ENCODE measurements at regions not wholly inside any gene's neighbourhood (a gene's known extent, or its start where the extent isn't known, plus 50 kb on each side); places are given as distances from the start of the nearest gene placed in this dataset.

DNA sequence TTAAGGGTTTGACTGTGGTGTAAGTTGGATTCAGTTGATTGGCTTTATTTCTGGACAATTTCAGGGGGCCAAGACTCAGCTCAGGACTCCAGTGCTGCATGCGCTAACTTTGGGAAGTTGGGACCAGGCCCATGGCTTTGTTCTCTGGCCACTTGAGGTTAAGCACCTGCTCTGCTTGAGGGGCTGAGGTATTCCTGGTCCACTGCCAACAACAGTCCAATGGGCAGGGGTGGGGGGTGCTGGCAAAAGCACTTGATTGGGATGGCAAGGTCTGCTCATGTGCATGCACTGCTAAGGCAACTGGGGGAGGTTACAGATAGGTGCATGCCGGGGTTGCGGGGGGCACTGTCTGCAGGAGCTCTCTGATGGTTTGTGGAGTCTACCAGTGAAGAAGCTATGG lies 52.6 kb upstream of the ASB17 start:
- no peak for DNase-seq

DNA sequence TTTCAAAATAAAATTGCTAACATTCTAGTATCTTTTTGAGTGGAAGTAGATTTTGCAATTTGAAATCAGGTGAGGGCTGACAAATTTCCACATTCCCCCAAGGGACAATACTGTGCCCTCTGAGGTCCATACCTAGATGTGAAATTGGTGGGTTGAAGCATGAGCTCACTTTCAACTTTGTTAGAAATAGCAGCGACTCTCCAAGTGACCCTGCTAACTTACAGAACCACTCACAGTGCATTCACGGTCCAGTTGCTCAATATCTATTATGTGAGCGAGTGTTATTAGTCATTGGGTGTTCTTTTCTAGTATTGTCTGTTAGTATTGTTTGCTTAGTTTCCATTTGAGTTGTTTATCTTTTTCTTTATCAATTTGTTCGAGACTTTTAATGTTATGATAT lies 53.6 kb upstream of the ASB17 start:
- DNase-seq = no peak

DNA sequence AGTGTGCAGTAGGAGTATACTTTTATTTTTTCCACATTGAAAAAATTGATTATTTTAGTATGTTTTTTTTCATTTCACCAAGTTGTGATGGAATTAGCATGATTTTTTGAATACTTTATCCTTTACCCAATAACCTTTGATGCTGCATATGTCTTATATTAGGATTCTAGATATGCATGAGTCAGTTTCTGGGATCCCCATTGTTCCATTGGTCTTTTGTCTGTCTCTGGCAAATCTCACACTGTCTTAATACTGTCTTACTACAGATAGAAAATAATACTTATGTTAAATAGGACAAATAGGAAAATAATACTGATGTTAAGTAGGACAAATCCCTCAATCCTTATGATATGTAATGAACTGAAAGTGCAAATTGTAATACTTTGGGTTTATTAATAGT lies 54.3 kb upstream of the ASB17 start:
- DNase-seq = no peak

DNA sequence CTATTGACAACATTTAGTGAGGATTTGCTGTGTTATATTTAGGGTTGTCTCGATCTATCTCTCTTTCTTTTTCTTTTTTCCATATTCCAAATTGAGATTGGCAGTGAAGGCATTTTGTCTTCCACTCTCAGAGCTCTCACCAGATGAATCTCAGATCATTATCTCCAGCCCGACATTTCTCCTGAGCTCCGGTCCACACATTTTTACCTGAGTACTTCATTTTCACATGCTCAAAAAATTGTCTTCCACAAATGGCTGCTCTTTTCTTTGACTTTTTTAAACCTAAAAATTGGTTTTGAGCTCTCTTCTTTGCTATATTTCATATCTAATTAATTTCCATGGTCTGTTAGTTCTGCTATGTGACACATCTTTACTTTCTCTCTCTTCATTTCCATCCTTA lies 56.9 kb upstream of the ASB17 start:
- no peak for DNase-seq

DNA sequence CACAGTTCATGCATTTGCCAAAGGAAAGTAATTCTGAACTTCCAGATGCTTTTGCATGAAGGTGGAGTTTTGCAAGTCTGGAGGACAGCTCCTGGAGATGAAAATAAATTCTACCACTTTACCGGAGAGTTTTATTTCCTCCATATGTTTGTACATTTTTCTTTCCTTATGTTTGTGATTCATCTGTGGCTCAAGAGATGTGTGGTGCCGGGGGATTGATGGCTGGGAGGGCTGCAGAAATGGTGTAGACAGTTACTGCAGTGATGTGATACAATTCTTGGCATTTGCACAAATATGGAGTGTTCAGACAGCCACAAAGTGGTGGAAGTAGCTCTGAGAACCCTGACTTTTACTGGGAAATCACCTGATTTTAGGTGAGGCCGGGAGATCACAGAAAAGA lies 58.5 kb upstream of the ASB17 start:
- DNase-seq = no peak

DNA sequence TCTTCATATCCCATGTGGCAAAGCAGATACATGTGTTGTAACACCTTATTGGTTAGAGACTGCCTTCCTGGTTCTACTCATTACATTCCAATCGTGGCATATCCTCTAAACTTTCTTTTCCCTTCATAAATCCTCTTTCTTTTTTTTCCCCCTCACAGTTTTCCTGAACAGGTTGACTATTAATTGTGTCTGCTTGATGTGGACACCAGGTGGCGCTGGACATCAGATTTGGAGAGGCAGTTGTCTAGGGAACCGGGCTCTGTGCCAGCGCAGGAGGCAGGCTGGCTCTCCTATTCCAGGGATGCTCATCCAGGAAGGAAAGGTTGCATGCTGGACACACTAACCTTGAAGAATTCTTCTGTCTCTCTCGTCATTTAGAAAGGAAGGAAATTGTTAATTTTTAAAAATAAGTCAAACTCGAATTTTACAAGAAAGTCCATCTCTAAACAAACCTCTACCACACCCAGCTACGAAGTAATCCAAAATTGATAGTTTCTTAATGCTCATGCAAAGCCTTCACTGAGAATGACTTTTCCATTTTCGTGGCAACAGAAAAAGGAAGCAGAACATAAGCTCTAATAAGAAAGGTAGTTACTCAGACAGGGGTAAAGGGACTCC lies 59.4 kb upstream of the ASB17 start:
- DNase-seq = peak; percentile 4

DNA sequence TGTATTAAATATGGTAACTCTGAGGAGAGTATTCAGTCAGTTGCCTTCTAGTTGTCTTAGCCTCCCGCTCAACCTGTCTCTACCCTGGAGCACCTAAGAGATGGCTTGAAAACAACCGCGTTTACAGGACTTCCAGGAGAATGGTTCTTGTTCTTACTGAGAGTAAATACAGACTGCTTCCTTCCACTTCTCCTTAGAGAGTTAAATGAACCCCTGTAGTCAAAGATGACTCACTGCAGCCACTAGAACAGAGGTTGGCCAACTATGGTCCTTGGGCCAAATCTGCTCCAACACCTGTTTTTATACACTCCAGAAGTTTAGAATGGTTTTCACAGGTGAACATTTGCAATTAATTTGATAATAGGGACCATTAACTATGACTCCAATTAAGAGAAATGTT lies 60.1 kb upstream of the ASB17 start:
- DNase-seq = no peak

DNA sequence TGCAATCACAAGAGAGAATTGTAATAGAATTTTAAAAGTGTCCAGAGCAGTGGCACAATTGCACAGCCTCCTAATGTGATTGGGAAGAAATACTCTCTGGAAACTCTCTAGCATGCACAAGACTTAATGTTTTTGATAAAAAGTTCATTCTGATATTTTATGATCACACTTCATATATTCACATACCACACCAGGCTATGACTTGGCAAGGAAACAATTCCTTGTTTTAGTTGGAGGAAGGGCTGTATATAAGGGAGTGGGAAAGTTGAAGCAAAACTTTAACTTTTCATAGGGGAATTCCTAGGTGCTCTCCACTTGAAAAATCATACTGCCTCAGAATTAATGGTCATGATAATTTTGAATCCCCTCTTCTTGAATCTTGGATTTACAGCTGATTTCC lies 61.5 kb upstream of the ASB17 start:
- no peak for DNase-seq

DNA sequence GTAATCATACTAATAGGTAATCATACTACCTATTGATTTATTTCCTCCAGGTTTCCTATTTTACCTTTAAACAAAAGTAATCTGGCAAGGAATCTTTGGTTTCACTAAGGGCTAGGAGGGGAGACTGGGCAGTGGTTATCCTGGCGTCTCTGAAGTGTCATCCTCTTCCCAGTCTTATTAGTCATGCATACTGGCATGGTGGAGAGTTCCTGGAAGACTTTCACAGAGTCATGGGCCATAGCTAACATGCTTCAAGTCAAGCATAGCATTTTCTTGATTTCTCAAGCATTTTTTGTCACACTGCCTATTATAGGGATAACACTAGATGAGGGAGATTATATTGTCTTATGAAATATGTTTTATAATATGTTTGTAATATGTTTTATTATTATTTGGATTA lies 64.0 kb upstream of the ASB17 start:
- DNase-seq = no peak

DNA sequence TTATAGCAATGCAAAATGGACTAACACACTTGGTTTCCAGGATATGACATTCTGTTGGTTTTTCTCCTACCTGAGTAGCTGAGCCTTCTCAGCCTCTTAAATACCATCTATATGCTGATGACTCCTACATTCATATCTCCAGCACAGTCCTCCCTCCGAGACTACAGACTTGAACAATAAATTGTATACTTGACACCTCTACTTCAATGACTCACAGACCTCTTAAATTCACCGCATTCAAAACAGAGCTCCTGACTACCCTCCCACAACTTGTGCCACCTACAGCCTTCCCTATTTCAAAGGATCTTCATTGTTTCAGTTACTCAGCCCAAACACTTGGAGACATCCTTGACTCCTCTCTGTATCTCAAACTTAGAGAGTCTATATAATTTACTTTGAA lies 66.8 kb upstream of the ASB17 start:
- no peak for DNase-seq

DNA sequence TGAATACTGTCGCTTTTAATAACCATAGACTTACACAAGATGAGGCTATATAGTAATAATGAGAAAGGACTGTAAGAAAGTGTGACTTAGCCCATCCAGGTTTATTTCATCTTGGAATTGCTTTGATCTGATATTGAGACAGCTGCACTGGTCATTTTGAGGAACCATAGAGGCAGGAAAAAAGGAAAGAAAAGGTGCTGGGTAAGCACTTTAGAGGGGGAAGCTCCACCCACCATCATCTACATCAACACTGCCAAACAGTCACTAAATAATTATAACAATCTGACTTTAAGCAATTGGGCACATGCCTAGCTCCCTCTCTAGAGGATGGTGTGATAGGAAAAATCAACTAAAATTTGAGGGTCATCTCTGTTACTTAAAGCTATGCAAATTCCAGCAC lies 70.6 kb upstream of the ST6GALNAC3 start:
- DNase-seq = no peak

DNA sequence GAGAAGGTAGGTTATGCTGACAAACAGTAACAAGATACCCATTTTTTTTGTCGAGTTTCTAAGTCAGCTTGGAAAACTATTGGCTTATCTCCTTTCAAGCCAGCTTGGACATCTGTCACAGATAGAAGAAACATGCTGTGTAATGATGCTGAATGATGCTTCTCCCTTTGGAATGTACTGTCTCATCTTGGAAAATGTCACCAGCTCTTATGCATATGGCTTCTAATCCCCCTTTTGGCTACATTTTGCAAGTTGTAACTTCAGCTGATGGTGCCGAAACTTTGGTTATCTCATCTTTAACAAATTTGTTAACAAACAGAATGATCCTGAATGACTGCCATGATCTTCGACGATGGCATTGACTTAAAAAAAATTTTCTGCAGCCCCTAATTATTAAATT lies 68.8 kb upstream of the ST6GALNAC3 start:
- no peak for DNase-seq

DNA sequence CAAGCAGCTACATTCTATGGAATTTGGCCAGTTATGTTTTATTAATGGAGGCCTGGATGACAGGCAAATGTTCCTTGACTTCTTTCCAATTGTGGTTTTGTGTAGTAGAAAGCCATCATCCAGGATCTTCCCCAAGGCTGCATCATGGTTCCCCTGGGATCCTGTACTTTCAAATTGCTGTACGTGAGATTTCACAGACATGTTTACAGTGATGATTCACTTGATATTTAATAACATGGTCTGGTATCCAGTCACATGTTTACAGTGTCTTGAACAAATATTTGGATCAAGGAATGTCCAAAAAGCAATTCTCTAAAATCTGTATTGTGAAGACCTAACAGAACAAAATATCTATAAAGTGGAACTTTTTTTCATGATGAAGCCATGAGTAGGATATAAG lies 68.3 kb upstream of the ST6GALNAC3 start:
- no peak for DNase-seq

DNA sequence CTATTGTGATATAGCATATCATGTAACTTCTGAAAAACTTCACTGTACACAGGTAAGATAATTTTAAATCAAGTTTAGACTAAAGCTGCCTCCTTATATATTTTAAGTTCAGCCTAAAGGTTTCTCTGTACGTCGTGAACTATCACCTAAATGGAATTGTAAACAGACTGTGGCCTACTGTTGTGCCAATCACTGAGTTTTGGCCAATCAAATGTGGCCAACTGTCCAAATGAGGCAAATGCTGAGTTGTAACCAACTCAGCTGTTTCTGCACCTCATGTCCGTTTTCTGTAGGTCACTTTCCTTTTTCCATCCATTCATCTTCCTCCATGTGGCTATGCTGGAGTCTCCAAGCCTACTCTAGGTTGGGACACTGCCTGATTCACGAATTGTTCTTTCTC lies 63.7 kb upstream of the ST6GALNAC3 start:
- DNase-seq = no peak

DNA sequence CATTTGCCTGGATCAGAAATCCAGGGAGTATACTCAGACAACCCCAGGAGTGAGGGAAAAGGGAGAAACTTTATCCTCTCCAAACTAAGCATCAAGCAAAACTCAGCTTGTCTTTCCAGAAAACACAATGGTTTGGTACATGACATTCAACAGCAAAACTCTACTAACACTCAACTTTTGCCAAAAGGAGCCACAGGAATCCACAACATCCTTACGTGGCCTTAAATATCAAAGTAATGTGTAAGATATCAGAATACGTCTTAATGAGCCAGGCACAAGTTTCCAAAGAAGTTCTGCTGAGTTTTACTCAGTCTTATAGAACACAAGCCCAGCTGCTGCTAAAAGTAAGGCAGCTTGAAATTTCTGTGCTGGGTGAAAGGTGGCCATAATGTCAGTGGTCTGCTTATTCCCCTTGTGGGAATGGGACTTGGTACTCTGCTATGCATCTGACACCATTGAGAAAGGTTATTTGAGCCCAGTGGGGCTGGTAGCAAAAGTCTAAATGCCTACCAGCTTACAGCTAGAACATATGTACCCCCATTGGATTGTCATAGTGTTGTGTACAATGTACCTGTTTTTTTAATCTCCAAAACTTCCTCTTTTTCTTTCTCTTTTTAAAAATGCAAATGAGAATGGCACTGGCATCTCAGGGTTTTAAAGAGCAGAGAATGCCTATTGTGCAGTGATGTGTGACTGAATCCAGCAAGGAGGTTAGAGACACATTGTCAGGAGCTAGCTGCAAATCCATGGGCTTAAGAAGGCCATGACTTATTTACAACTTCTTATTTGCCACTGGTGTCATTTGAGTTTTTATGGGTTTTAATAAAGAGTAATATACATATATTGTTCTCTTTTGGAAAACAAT lies 62.0 kb upstream of the ST6GALNAC3 start:
- DNase-seq = no peak

DNA sequence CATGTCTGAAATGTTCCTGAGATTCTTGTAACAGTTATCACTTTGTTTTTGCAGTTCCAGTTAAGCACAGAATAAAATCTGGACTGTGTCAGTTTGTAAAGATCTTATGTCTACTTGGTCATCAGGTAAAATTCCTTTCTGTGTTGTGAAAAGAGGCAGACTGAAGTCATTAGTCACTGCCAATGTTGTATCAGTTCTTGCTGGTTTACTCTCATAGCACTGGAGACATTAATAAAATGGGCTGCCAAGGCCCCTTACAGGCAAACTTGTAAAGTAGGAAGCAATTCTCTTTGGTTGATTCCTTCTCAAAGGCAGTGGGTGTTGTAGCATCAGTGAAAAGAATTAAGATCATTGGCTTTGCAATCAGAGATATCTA lies 61.4 kb upstream of the ST6GALNAC3 start:
- no peak for DNase-seq

DNA sequence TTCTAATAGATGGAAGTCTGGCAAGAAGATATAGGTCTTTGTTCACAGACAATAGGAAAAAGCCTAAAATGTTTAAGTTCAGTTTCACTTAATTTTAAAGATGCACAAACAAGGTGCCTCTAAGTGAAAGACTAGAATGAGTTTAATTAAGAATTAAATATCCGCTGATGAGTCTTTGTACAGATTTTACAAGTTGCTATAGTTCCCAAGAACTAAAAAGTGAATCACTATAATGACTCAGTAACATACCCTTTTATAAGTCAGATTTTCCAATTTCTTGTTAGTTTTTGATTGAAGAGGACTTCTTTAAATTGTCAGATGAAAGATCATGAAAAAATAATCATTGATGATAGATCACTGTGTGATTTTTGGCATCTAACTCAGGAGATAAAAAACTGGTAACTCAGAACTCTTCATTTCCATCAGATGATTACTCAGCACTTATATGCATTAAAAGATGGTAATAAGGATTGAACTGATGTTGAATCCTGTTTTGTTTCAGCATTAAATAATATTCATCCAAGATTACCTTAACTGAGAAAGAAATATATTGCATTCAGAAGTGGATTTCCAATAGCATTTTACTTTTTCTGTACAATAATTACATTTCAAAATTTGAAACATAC lies 59.0 kb upstream of the ST6GALNAC3 start:
- no peak for DNase-seq

DNA sequence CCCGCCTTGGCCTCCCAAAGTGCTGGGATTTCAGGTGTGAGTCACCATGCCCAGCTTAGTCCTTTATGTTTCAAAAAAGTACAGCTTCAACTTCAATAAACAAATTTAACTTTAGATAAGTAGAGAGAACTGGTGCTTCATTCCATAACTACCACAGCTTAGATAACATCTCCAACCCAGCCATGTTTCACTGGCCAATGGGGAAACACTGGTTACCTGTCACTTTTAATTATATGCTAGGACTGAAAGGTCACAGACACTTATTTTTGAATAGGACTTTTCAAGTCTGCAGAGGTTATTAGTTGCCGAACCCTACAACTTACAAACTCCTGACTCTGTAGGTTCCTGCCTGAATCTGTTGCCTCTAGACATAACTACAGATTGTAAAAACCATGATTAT lies 56.5 kb upstream of the ST6GALNAC3 start:
- no peak for DNase-seq

DNA sequence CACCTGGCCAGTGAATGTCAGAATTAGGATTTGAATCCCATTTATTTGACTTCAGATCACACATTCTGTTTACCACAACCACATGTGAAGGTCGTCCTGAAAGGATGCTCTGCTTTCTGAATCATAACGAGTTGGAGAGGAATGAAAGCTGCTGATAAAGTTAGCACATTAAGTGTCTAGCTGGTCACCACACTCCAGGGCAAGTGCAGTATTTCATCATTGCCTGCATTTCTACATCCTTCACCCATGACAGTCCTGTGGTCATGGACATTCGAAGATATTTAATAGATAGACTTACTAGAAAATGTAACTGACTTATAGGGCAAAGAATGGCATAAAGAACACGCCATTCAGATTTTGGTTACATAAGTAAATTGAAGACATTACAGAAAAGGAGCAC lies 52.7 kb upstream of the ST6GALNAC3 start:
- DNase-seq = no peak

DNA sequence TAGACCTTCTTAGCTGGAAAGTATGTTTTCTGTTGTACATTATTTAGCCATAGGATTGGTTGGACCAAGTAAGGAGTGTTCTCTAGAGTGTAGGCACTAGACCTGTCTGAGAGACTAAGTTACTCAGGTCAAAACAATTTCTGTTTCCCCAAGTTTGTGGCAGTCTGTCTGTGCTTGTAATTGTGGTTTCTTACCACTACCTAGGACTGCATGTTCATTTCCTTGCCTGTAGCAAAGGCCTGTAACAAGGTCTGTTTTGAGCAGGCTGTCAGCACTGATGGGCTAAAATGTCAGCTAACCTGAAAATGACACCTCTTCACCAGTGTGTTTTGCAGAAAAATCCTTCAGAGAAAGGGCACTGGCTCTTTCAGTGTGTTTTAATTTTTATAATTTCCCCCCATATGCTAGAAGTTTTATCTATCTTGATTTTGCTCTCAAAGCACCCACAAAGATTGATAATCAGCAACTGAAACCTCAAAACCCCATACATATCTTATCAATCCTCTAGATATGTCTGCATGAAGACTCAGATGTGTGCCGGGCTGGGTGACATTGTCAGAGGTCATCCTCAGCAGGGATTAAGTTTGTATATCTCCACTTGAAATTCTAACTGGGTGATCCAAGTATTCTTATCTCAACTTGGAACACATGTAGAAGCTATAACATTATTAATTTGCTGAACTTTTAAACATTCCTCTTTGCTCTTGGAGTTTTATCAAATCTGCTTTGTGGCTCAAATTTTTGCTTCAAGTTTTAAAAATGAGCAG lies 50.7 kb upstream of the ST6GALNAC3 start:
- DNase-seq = no peak

All from NK-92 treated with Interleukin-12 subunit alpha and Interleukin-12 subunit beta, amount 100 ng/mL, for 24 hours (cell line).